ENCODE measurements at regions not wholly inside any gene's neighbourhood (a gene's known extent, or its start where the extent isn't known, plus 50 kb on each side); places are given as distances from the start of the nearest gene placed in this dataset.

DNA sequence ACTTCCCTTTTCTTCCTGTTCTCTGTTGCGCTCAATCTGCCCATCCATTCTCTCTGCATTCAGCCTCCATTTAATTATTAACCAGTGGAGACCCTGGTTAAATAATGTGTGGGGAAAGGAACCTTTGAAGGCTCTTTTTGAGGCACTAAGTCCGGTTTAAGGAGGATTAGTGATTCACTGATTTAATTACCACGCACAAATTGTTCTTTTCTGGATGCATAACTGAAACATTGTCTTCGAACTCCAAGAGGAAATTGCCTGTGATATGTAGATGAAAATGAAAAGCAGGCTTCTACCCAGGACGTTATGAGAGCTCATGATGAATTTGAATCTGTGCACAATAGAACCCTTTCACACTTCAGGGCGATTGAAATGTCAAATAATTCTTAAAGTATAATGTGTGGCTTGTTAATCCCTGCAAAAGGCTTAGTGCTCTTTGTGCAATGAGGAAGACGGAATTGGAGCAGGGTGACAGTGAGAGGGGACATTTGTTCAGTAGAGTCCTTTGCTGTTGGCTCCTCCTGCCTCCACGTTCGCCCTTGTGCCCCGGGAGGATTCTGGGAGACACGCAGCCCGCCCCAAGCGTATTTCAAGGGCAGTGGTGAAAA lies 51.1 kb upstream of the ZNF236 start:
- DNase-seq (ENCODE audit: low read depth in 2 of 2): no peak

DNA sequence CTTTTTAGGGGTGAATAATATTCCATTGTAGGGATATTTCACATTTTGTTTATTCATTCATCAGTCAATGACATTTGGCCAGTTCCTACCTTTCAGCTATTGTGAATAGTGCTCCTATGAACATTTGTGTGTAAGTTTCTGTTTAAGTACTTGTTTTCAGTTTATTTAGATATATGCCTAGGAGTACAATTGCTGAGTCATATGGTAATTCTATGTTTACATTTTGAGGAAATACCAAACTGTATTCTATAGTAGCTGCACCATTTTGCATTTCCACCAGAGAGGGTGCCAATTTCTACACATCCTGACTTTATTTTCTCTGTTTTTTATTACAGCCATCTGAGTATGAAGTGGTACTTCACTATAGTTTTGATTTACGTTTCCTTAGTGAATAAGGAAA lies 54.4 kb upstream of the ZNF236 start:
- no peak for DNase-seq (ENCODE audit: low read depth in 2 of 2)

DNA sequence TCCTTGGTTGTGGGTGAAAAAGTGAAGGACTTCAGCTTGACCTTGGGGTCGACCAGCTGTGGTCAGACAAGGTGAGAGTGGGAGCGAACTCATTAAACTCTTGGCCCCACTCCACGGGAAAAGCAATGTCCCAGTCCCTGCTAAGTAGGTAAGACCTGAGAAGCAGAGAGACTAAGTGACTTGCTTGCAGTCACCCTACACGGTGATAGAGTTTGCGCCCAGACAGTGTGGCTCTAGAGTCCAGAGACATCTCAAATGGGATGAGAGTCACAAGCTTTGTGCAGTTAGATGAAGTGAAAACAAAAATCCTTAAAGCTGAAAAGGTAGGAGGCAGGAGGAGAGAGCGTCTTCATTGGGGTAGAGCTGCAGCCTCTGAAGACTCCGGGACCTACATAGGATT lies 55.9 kb upstream of the ZNF236 start:
- DNase-seq (ENCODE audit: low read depth in 2 of 2): no peak

DNA sequence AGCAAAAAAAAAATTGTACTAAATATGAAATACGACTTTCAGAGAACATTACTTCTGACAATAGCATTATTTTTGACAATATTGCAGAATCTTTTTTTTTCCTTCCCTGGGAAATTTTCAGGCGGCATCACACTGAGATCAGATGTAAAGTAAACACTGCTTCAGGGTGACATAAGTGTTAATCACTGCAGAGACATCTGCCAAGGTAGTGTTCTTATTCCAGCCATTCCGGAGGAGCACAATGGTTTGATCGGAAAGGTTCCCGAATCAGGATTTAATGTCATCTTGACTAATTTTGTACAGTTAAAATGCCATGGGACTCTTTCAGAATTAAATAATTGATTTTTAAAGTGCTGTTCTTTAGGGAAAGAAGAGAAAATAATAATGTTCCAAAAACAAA lies 56.7 kb upstream of the ZNF236 start:
- DNase-seq (ENCODE audit: low read depth in 2 of 2): no peak

DNA sequence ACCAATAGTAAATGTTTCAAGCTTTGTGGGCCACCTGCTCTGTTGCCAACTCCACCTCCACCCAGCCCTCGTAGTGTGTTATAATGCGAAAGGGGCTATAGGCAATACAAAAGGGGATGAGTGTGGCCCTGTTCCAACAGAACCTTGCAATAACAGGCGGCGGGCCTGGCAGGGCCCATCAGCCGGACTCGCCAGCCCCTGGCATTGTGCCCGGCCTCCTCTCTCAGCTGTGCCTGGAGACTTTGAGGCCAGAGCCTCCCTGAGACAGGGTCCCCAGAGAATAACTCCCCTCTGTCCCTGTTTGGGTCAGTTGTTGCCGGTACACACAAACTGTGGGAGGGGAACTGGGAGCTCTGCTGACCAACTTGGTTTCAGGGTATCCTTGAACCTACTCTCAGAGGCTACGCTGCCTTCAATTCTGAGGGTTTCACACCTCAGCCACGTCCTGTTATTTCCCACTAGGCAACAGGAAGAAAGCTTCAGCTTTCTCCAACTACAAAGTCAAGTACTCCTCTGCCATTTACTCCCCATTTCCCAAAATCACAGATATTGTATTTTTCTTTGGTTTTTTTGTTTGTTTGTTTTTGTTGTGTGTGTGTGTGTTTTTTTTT lies 58.0 kb upstream of the ZNF236 start:
- no peak for DNase-seq (ENCODE audit: low read depth in 2 of 2)

DNA sequence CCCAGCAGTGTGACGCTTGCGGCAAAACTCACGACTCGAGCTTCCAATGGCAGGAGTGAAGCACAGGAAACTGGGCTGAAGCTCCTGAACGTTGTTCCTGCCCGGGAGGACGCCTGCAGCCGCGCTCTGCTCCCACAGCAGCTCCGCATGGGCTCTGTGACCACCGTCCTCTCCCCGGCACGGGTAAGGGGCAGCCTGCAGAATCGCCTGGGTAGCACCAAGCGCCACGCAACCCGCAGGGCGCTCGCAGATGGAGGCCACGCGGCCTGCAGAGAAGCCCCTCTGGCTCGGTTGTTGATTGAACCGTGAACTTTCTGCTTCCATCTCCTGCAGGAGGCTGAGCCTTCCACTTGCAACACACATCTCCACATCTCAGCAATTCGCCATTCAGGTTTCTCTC lies 63.3 kb upstream of the ZNF236 start:
- DNase-seq (ENCODE audit: low read depth in 2 of 2): no peak

DNA sequence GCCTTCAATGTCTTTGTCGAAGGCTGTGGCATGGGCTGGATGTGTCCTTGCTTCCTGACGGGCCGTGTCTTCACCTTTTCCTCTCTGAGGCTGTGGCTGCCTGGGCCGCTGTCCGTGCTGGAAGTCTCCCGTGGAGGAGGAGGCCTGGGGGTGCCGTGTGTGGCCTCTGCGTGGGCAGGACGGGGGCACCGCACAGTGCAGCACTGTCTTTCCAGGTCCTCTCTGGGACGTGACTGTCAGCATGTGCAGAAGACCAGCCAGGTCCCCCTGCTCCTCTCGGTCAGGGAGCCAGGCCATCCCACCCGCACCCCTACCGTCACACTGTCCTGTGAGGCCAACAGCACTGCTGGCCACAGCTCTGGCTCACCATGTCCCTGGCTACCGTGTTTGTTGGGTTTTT lies 64.4 kb upstream of the ZNF236 start:
- no peak for DNase-seq (ENCODE audit: low read depth in 2 of 2)

DNA sequence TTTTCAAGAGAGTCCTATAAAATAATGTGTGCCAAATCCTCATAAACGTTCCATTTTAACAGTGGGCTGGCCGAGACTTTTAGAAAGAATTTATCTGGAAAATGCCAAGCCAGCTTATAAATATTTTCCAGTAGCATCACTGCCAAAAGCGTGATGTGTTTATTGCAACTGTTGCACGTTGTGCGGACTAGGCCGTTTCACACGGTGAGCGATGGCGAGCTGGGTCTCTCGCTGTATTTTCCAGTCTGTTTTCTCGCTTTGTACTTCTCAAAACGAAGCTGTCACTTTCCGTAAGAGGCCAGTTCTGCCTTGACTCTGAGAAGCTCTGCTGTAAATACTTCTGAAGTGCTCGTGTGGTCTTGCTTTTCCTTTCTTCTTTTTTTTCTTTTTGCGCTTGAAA lies 65.0 kb upstream of the ZNF236 start:
- no peak for DNase-seq (ENCODE audit: low read depth in 2 of 2)

DNA sequence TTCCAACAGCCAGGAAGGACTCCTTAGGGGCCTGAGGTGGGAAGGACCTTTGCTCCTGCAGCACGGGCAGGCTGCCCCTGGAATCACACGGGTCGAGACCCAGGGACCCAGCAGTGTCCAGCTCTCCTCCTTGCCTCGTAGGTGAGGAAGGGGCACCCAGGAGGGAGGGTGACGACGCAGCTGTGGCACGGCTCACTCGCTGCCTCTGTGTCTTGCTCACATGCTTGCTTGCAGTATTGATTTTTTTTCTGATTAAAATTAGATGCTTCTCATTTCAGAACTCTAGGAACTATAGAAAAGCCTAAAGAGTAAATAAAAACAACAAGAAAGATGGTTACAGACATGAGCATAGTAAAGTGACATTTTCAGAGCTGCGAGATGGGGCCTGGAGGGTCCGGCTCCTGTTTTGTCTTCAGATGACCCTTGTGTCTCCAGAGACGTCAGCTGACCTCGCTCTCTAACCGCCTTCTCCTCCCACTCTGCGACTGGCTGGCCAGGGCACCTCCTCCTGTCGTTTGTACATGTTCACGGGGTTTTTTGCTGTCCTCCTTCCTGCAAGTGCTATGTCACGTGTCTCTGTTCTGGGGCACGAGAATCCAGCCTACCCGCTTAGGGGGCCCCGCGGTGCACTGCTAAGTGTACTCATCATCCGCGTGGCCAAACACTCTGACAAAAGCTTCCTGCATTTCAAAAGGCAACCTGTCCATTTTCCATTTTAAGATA lies 65.7 kb upstream of the ZNF236 start:
- no peak for DNase-seq (ENCODE audit: low read depth in 2 of 2)

DNA sequence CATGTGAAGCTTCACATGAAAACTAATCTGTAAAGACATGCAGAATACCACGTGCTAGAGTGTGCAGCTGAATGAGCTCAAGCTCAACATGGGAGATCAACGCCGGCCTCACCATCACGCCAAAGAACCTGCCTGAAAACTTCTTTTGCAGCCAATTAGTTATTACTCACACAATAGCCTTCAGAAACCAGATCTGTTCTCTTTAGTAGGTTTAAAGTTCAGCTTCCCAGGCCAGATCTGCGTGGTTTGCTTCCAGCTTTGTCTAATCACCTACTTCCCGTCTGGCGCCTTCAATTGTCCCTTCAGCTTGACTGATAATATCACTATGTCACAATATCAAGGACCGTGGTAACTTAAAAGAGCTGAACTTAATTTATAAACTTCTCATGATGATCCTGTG lies 68.0 kb upstream of the ZNF236 start:
- DNase-seq (ENCODE audit: low read depth in 2 of 2): no peak

DNA sequence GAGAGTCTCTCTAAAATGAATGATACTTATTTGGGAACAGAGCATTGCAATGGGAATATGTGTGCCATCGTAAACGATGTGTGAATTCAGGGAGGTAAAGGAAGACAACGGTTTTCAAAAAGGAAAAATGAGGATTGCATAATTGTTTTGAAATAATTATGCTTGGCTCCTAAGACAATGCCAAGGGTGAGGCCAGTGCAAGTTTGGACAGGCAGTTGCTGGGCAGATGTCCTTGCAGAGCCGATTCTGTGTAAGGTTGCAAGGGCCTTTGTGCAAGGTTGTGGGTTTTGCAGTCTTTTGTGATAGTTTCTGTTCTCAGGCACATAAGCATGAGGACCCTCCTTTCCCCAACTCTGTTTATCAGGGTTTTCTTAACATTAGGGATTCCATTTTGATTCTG lies 70.0 kb upstream of the ZNF236 start:
- no peak for DNase-seq (ENCODE audit: low read depth in 2 of 2)

DNA sequence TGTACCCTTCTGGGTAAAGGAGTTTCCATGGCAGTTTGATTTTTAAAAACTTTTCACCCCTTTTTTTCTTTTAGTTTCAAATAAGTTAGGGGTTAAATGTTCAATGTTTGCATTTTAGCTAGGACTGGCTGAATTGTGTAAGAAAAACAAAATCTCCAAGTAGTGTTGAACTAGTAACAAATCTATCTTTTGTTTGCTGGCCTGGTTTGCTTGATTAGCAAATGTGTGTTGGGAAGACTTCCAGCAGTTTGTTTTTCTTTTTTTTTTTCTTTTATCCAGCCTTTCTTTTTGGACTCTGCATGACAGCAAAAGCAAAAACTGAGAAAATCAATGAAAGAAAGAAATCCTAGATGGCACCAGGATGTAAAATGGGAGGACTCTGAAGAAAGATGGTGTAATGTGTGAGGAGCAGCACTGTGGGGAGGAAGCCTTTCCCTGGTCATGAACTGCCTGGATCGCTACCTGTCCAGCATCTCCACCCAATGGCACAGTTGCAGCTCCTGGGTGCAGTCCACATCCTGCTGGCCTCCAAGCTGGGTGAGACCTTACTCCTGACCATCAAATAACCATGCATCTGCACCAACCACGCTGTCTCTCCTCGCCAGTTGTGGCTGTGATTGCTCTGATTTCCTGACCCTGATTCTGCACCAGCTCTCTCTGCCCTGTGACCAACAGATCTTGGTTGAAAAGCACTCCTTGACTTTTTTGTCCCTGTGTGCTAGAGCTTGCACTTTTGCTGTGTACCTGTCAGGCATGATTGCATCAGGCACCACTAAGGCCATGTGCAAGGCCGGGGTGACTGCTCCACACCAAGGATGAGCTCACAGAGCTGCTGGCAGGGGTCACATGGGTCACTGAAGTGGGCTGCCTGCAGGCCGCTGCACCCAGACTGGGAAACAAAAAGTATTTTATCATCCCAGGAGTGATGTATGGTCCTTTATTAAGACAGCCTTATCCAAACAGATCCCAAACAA lies 71.2 kb upstream of the ZNF236 start:
- no peak for DNase-seq (ENCODE audit: low read depth in 2 of 2)

DNA sequence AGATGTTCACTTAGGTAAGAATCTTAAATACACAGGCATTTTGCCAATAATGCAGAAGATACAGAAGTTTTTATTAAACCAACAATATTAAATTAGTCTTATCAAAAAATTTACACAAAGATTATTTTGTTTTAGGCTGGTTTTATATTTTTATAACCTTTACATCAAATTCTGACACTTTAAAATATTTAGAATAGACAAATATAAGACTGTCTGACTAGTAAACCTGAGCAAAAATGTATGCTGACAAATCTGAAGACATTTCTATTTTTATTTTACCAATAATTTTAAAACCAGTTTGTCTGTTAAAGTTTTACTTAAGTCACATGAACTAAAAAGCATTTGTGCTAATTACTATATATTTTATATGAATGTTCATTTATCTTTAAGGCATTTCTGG lies 72.1 kb upstream of the ZNF236 start:
- DNase-seq (ENCODE audit: low read depth in 2 of 2): no peak

DNA sequence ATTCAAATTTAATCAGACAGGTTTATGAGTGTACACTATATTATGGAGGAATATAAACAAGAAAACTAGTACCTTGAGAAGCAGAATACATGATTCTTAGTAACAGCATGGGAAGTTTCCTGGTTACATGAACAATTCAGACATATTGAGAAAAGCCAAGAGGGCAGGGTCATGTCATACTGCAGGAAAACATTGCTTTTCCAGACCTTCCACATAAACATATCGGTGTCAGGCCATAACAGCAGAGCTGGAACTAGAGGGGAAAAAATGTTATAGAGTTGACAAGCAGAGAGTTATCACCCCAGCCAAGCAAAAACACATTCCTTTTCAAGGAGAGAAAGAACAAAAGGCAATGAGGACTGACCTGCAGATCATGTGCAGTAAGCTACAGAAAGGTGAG lies 74.7 kb upstream of the ZNF236 start:
- DNase-seq (ENCODE audit: low read depth in 2 of 2): no peak

DNA sequence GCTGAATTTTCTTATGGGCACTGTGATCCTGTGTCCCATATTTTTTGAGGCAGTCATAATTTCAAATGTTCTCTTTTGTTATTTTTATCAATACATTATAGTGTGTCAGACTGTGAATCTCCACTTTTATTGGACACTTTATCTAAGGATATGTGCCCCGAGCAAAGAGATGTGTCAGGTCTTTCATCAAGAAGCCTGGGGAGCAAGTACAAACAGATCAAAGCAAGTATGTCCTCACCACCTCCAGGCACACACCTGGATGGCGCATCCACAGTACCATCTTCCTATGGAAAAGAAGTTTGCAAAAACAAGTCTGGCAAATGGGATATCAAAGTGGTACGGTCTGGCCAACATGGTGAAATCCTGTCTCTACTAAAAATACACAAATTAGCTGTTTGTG lies 81.0 kb upstream of the ZNF236 start:
- no peak for DNase-seq (ENCODE audit: low read depth in 2 of 2)

DNA sequence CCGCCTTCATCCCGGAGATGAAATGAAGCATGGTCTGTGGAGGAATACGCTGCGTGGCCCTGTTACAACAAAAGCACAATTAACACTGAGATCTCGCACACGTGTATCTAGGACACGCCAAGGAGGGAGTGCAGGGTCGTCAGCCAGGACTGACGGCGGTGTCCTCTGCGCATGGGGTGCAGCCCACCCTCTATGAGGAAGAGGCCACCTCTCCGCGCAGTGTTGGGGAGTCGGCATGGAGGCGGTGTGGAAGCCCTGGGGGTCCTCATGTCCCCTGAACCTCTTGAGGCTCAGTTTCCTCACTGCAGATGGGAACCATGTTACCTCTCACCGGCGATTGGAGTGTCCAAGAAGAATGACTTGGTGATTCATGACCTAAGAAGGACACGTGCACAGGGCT lies 86.0 kb upstream of the ZNF236 start:
- no peak for DNase-seq (ENCODE audit: low read depth in 2 of 2)

DNA sequence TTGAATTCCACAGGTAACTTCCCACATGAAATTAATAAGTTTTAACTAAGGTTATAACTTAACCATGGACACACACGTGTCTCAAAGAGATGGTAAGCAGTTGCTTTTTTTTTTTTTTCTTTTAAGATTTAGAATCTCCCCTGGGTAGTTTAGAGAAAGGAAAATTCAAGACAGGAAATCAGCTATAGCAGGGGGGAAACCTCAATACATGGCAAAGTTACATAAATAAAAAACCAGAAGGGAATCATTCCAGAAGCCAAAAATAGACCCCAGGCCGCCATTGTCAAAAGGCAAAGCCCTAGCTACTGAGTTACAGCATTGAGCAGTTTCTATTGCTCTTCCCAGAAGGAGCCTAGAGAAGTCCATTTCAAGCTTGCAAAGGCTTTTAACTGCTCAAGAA lies 91.5 kb upstream of the ZNF236 start:
- DNase-seq (ENCODE audit: low read depth in 2 of 2): no peak

DNA sequence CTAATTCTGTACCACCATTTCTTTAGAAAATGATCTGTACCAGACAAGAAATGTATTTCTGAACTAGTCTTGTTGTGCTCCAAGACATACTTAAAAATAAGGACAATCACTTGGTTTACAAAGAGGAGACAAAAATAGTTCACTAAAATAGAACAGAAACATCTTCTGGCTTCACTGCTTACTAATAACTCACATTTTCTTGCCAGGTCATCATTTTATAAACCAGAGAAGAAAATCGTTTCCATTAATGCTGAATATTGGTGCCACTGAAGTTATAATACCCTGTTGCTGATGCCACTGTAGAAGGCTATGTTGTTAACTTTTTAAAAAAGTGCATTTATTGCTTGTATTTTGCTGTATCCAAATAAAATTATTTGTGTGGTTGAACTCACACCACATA lies 94.8 kb upstream of the ZNF236 start:
- no peak for DNase-seq (ENCODE audit: low read depth in 2 of 2)

DNA sequence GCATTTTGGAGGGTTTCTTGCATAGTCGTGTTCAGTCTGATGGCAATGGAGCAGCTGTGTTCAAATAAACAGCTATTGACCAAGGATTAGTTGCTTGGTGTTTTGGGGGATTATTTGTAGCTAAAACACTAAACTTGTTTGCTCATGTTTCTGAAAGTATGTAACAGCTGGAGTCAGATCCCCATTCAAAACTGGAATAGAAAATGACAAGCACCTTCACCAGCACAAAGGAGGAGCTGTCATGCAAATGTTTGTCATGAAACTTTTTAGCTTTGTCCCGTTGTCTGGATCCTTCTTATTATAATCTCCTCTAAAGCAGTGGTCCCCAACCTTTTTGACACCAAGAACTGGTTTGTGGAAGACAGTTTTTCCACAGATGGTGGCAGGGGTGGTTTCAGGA lies 96.9 kb upstream of the ZNF236 start:
- DNase-seq (ENCODE audit: low read depth in 2 of 2): no peak

DNA sequence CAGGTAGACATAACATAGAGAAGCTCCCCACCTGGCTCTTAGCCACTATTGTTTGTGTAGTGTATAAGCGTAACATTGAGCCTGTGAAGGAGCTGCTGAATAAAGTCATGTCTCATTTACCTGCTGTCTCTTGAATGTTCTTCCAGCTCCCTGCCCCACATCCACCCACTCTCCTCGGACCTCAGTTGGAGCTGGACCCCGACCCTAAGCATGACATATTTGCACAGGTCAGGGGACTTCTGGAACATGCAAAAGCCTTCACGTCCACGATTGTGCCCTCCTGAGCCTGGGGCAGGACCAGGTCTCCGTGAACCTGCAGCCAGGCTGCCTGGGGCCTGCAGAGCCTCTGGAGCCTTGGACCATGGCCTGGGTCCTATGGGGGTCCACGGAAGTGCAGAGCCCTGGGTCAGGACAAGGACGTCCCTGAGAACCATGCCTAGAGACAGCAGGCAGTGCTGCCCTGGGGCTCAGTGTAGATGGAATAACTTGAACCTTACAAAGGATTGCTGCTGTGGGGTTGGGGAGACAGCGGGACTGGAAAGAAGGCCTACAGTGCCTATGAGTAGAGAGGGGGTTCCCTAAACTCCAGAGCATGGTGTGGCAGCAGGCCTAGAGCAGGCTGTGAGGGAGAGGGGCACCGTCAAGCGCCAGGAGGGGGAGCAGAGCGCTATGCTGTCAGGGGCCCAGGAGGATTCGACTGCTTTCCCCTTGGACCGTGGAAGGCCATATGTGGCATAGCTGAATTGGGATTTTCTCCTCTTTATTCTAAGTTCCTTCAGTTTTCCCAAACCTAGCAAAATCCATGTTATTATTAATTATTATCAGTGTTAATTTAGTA lies 99.9 kb upstream of the ZNF236 start:
- no peak for DNase-seq (ENCODE audit: low read depth in 2 of 2)

DNA sequence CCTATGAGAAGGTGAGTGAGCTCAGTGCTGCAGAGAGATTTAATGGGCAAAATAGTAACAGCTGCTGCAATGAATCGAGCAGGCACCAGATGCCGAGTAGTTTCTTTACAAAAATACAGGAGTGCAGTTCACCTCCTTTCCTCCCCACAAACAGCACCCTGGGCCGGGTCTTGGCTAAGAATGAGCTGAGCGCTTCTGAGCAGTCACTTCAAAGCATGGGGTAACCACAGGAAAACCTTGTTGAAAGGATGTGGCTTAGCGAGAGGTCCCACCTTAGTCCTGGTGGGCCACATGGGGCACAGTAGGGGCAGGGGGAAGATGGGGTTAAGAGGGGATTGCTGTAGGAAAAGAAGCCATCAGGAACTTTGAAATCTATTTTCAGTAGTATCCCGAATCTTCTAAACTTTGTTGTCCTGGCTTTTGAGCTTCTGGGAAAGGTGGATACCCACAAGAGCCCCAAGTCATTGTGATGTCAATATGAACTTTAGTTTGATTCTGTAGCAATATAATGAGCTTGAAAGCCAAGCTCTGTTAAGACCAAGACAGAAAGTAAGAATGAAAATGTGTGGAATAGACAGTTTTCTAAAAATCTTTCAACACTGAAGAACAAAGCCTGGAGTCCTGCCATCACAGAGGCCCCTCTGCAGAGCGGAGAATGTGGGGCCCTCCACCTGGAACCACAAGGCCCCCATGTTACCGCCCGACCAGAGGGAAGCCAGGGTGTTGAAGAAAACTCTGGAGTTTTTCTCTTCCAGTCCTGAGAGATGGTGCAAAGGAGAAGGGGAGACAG lies 101.0 kb upstream of the ZNF236 start:
- peak; percentile 15 to 44 for DNase-seq (ENCODE audit: low read depth in 2 of 2)
